Tibial artery (tissue), 4 donors: ENCODE measurements at regions not wholly inside any gene's neighbourhood (a gene's known extent, or its start where the extent isn't known, plus 50 kb on each side); places are given as distances from the start of the nearest gene placed in this dataset.
A peak's percentile ranks its signal among the peaks of the same experiment; 100 is the strongest.

Experiments used
- DNase-seq, 2 donors: peaks; one replicate each; pipeline ENCODE4 v3.0.0-alpha.2; 2019
- H3K27ac ChIP-seq, 2 donors: fragments of 200-600 bp; sonication (generic) in 1 of 2; 1 replicate in 1 of 2; 2 replicates in 1 of 2; pipeline ENCODE4 v1.5.1; 2018 to 2019; ENCODE audit warnings: mild to moderate bottlenecking in 1 of 2
- H3K27me3 ChIP-seq, 2 donors: fragments of 200-600 bp; sonication (generic) in 1 of 2; one replicate each; pipeline versions ENCODE4 v1.5.1 to v1.6.0; 2016 to 2019
- H3K36me3 ChIP-seq, 3 donors: fragments of 200-600 bp; sonication (generic) in 2 of 3; one replicate each; pipeline ENCODE4 v1.5.1; 2016 to 2019; ENCODE audit warnings: mild to moderate bottlenecking in 2 of 3
- H3K4me1 ChIP-seq, 4 donors: fragments of 200-600 bp; sonication (generic) in 2 of 4; 1 replicate in 3 of 4; 2 replicates in 1 of 4; pipeline ENCODE4 v1.5.1; 2016 to 2019
- H3K4me3 ChIP-seq, 2 donors: fragments of 200-600 bp; sonication (generic) in 1 of 2; 1 replicate in 1 of 2; 2 replicates in 1 of 2; pipeline ENCODE4 v1.5.1; 2018 to 2019; ENCODE audit warnings: mild to moderate bottlenecking in 2 of 2
- H3K9me3 ChIP-seq, 3 donors: fragments of 200-600 bp; sonication (generic) in 1 of 3; one replicate each; pipeline ENCODE4 v1.5.1; 2016 to 2019
- CTCF ChIP-seq, 2 experiments: fragments of 200-600 bp in 1 of 2; fragments of 450-650 bp in 1 of 2; IDR thresholded peaks; one replicate each; pipeline ENCODE4 v1.5.1; 2017 to 2019; ENCODE audit warnings: antibody characterized with exemption in 2 of 2, mild to moderate bottlenecking in 1 of 2, moderate library complexity in 1 of 2
- intact Hi-C: fragments of 100-400 bp; cut with DNase I; formaldehyde crosslinking; loops from one replicate; pipeline ENCODE4 v1.15.0; 2023; ENCODE audit warnings: low total_unique reads

GRCh38 chr7:106788637-106789036, 76.4 kb upstream of the PIK3CG start:
- no peaks in the 10 kb centered on the region for H3K36me3 ChIP-seq
- no peaks in the 10 kb centered on the region for H3K4me1 ChIP-seq
- no peak for TF ChIP-seq CTCF (IDR thresholded peaks at IDR 0.05)
- no peaks in the 10 kb centered on the region for H3K9me3 ChIP-seq
- no peak overlapping the region for H3K4me3 ChIP-seq
- H3K27me3 ChIP-seq, result peaks cover 0 to 4% of the 10 kb centered on the region in 2 donors
- DNase-seq, result no peak
- no peak overlapping the region for H3K27ac ChIP-seq
- intact Hi-C loops, result no loop called here

- intact Hi-C loops, result no loop called here
- TF ChIP-seq CTCF (IDR thresholded peaks at IDR 0.05), result no peak
- DNase-seq, result no peak
- Histone ChIP-seq H3K27ac (no peak overlapping the region), H3K4me1 (no peaks in the 10 kb centered on the region), H3K4me3 (no peak overlapping the region), H3K36me3 (no peaks in the 10 kb centered on the region), H3K27me3 (peaks cover 0 to 4% of the 10 kb centered on the region in 2 donors), H3K9me3 (no peaks in the 10 kb centered on the region)
These were observed 73.6 kb upstream of the PIK3CG start for GRCh38 chr7:106791526-106791925.

- DNase-seq, result no peak
- Histone ChIP-seq H3K9me3 (no peaks in the 10 kb centered on the region), H3K4me3 (no peak overlapping the region), H3K27me3 (peaks cover 0 to 4% of the 10 kb centered on the region in 2 donors), H3K36me3 (no peaks in the 10 kb centered on the region), H3K4me1 (no peaks in the 10 kb centered on the region), H3K27ac (no peak overlapping the region)
- TF ChIP-seq CTCF (IDR thresholded peaks at IDR 0.05), result no peak
- intact Hi-C loops, result no loop called here
These were observed 72.7 kb upstream of the PIK3CG start for GRCh38 chr7:106792233-106792926.

GRCh38 chr7:106793015-106793975, 71.8 kb upstream of the PIK3CG start:
- no peak overlapping the region for H3K27ac ChIP-seq
- intact Hi-C loops, result no loop called here
- H3K36me3 ChIP-seq, result no peaks in the 10 kb centered on the region
- peaks cover 0 to 4% of the 10 kb centered on the region in 2 donors for H3K27me3 ChIP-seq
- H3K4me1 ChIP-seq, result no peaks in the 10 kb centered on the region
- H3K4me3 ChIP-seq, result no peak overlapping the region
- TF ChIP-seq CTCF (IDR thresholded peaks at IDR 0.05), result peak; percentile 32 to 40
- no peak for DNase-seq
- peaks cover 0 to 3% (median 0%) of the 10 kb centered on the region in 3 donors for H3K9me3 ChIP-seq

GRCh38 chr7:106794276-106795083, 70.6 kb upstream of the PIK3CG start:
- H3K4me3 ChIP-seq, result no peak overlapping the region
- H3K27ac ChIP-seq, result no peak overlapping the region
- intact Hi-C loops, result no loop called here

More at GRCh38 chr7:106794276-106795083, 70.6 kb upstream of the PIK3CG start:
- Histone ChIP-seq H3K9me3 (peaks cover 0 to 4% (median 0%) of the 10 kb centered on the region in 3 donors), H3K36me3 (no peaks in the 10 kb centered on the region), H3K4me1 (no peaks in the 10 kb centered on the region), H3K27me3 (peaks cover 0 to 4% of the 10 kb centered on the region in 2 donors)
- TF ChIP-seq CTCF (IDR thresholded peaks at IDR 0.05), result no peak
- no peak for DNase-seq
